HEK293 (cell line): ENCODE measurements at regions not wholly inside any gene's neighbourhood (a gene's known extent, or its start where the extent isn't known, plus 50 kb on each side); places are given as distances from the start of the nearest gene placed in this dataset.
"Not testable (repeated sequence)": the region's sequence is repeated elsewhere in the genome, so short reads cannot be mapped to it uniquely, and the experiment has no call there.

Experiments
- GLI4 ChIP-seq: fragments of 450-650 bp; formaldehyde crosslinking; IDR thresholded peaks from 2 replicates; pipeline ENCODE4 v1.5.1; 2016; ENCODE audit warnings: missing biosample characterization, missing genetic modification characterization
- PBX3 ChIP-seq: sonication (generic); formaldehyde crosslinking; IDR thresholded peaks from 2 replicates; pipeline ENCODE4 v1.8.1; 2022; ENCODE audit warnings: mild to moderate bottlenecking, moderate library complexity, missing genetic modification reagents
- ZNF274 ChIP-seq, 2 experiments: fragments of 200-500 bp in 1 of 2; fragments of 450-650 bp in 1 of 2; sonication (Bioruptor generic) in 1 of 2; formaldehyde crosslinking in 1 of 2; IDR thresholded peaks; 2 replicates each; pipeline versions ENCODE4 v1.5.1 to v1.6.1; 2014 to 2016; ENCODE audit warnings: borderline replicate concordance in 1 of 2, inconsistent platforms in 1 of 2, low read length in 1 of 2, missing biosample characterization in 1 of 2, missing genetic modification characterization in 1 of 2
- ZNF404 ChIP-seq: fragments of 450-650 bp; formaldehyde crosslinking; IDR thresholded peaks from 2 replicates; pipeline ENCODE4 v1.5.1; 2017; ENCODE audit warnings: missing biosample characterization, missing genetic modification characterization
- TF ChIP-seq, protein P1 (sequence below): fragments of 450-650 bp; formaldehyde crosslinking; IDR thresholded peaks from 2 replicates; pipeline ENCODE4 v1.5.1; 2016; ENCODE audit warnings: missing biosample characterization, missing genetic modification characterization
- TF ChIP-seq, protein P2 (sequence below): fragments of 450-650 bp; formaldehyde crosslinking; IDR thresholded peaks from 2 replicates; pipeline ENCODE4 v1.5.1; 2016; ENCODE audit warnings: missing biosample characterization, missing genetic modification characterization
- TF ChIP-seq, protein P3 (sequence below): fragments of 450-650 bp; formaldehyde crosslinking; IDR thresholded peaks from 2 replicates; pipeline ENCODE4 v1.5.1; 2016; ENCODE audit warnings: missing biosample characterization, missing genetic modification characterization

- TF ChIP-seq, protein P1, sequence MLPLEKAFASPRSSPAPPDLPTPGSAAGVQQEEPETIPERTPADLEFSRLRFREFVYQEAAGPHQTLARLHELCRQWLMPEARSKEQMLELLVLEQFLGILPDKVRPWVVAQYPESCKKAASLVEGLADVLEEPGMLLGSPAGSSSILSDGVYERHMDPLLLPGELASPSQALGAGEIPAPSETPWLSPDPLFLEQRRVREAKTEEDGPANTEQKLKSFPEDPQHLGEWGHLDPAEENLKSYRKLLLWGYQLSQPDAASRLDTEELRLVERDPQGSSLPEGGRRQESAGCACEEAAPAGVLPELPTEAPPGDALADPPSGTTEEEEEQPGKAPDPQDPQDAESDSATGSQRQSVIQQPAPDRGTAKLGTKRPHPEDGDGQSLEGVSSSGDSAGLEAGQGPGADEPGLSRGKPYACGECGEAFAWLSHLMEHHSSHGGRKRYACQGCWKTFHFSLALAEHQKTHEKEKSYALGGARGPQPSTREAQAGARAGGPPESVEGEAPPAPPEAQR, result not testable (repeated sequence)
- TF ChIP-seq, protein P2, sequence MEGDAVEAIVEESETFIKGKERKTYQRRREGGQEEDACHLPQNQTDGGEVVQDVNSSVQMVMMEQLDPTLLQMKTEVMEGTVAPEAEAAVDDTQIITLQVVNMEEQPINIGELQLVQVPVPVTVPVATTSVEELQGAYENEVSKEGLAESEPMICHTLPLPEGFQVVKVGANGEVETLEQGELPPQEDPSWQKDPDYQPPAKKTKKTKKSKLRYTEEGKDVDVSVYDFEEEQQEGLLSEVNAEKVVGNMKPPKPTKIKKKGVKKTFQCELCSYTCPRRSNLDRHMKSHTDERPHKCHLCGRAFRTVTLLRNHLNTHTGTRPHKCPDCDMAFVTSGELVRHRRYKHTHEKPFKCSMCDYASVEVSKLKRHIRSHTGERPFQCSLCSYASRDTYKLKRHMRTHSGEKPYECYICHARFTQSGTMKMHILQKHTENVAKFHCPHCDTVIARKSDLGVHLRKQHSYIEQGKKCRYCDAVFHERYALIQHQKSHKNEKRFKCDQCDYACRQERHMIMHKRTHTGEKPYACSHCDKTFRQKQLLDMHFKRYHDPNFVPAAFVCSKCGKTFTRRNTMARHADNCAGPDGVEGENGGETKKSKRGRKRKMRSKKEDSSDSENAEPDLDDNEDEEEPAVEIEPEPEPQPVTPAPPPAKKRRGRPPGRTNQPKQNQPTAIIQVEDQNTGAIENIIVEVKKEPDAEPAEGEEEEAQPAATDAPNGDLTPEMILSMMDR (tag by site-specific recombination), result not testable (repeated sequence)
- TF ChIP-seq, protein P3, sequence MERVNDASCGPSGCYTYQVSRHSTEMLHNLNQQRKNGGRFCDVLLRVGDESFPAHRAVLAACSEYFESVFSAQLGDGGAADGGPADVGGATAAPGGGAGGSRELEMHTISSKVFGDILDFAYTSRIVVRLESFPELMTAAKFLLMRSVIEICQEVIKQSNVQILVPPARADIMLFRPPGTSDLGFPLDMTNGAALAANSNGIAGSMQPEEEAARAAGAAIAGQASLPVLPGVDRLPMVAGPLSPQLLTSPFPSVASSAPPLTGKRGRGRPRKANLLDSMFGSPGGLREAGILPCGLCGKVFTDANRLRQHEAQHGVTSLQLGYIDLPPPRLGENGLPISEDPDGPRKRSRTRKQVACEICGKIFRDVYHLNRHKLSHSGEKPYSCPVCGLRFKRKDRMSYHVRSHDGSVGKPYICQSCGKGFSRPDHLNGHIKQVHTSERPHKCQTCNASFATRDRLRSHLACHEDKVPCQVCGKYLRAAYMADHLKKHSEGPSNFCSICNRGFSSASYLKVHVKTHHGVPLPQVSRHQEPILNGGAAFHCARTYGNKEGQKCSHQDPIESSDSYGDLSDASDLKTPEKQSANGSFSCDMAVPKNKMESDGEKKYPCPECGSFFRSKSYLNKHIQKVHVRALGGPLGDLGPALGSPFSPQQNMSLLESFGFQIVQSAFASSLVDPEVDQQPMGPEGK (tag by site-specific recombination), result not testable (repeated sequence)
- not testable (repeated sequence) for TF ChIP-seq GLI4 (tag by site-specific recombination); PBX3 (CRISPR knock-in tag); ZNF404 (tag by site-specific recombination); ZNF274 (IDR thresholded peaks at IDR 0.05; ENCODE audit: low read length); ZNF274 (tag by site-specific recombination; IDR thresholded peaks at IDR 0.05; ENCODE audit: borderline replicate concordance)
Measured at GRCh38 chr11:87703589-87703988, 471.7 kb downstream of the RAB38 start.
